B cell (primary cell): ENCODE measurements at regions not wholly inside any gene's neighbourhood (a gene's known extent, or its start where the extent isn't known, plus 50 kb on each side); places are given as distances from the start of the nearest gene placed in this dataset.

Source experiments
- EZH2 ChIP-seq: IDR thresholded peaks from 2 replicates; pipeline ENCODE4 v1.6.1; 2012; ENCODE audit warnings: borderline replicate concordance, low read depth, mild to moderate bottlenecking, moderate library complexity, low read length; ENCODE audit not compliant: insufficient read depth, poor library complexity, severe bottlenecking
- TF ChIP-seq, protein P1 (sequence below): fragments of 200-600 bp; IDR thresholded peaks from one replicate; pipeline ENCODE4 v1.8.0; 2022; ENCODE audit warnings: antibody characterized with exemption, mild to moderate bottlenecking

DNA sequence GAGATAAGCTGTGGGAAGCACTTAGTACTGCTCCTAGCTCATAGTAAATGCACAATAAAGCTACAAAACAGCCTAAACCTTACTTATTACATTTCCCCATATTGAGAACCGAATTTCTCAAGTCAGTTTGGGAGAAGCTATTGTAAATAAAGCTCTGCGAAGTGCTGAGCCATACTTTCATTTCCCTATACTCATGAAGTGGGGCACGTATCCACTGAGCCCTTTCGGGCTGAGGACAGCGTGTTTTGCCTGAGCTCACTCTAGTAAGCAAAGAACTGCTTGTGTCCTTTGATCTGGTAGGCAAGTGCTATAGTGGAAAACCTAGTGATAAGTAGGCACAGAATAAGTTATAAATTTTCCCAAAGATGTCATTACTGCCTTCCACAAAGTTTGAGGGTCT is 165.0 kb downstream of the RSL24D1 start:
- TF ChIP-seq, protein P1, sequence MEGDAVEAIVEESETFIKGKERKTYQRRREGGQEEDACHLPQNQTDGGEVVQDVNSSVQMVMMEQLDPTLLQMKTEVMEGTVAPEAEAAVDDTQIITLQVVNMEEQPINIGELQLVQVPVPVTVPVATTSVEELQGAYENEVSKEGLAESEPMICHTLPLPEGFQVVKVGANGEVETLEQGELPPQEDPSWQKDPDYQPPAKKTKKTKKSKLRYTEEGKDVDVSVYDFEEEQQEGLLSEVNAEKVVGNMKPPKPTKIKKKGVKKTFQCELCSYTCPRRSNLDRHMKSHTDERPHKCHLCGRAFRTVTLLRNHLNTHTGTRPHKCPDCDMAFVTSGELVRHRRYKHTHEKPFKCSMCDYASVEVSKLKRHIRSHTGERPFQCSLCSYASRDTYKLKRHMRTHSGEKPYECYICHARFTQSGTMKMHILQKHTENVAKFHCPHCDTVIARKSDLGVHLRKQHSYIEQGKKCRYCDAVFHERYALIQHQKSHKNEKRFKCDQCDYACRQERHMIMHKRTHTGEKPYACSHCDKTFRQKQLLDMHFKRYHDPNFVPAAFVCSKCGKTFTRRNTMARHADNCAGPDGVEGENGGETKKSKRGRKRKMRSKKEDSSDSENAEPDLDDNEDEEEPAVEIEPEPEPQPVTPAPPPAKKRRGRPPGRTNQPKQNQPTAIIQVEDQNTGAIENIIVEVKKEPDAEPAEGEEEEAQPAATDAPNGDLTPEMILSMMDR = no peak
- TF ChIP-seq EZH2 = no peak
